ENCODE measurements at regions not wholly inside any gene's neighbourhood (a gene's known extent, or its start where the extent isn't known, plus 50 kb on each side); places are given as distances from the start of the nearest gene placed in this dataset.

GRCh38 chr9:26308328-26308727 lies 584.3 kb downstream of the CAAP1 start:
- DNase-seq: no peak

- no peak for DNase-seq
These were observed 590.9 kb downstream of the CAAP1 start for GRCh38 chr9:26301659-26302058.

- no peak for DNase-seq
These were observed 591.6 kb downstream of the CAAP1 start for GRCh38 chr9:26301046-26301445.

GRCh38 chr9:26296910-26297572 lies 595.6 kb downstream of the CAAP1 start:
- no peak for DNase-seq

- no peak for DNase-seq
These were observed 599.7 kb downstream of the CAAP1 start for GRCh38 chr9:26292943-26293342.

- no peak for DNase-seq
These were observed 593.4 kb upstream of the TUSC1 start for GRCh38 chr9:26271495-26272122.

- DNase-seq: no peak
These were observed 588.0 kb upstream of the TUSC1 start for GRCh38 chr9:26266146-26266793.

GRCh38 chr9:26264709-26265601 lies 586.7 kb upstream of the TUSC1 start:
- DNase-seq: no peak

GRCh38 chr9:26263478-26263877 lies 585.2 kb upstream of the TUSC1 start:
- no peak for DNase-seq

- no peak for DNase-seq
These were observed 584.3 kb upstream of the TUSC1 start for GRCh38 chr9:26262421-26263107.

- no peak for DNase-seq
These were observed 583.5 kb upstream of the TUSC1 start for GRCh38 chr9:26261503-26262330.

GRCh38 chr9:26260238-26260637 lies 582.0 kb upstream of the TUSC1 start:
- DNase-seq: no peak

GRCh38 chr9:26247861-26248260 lies 569.6 kb upstream of the TUSC1 start:
- no peak for DNase-seq

- DNase-seq: no peak
These were observed 566.6 kb upstream of the TUSC1 start for GRCh38 chr9:26244661-26245451.

- no peak for DNase-seq
These were observed 565.5 kb upstream of the TUSC1 start for GRCh38 chr9:26243726-26244125.

GRCh38 chr9:26243029-26243697 lies 564.9 kb upstream of the TUSC1 start:
- no peak for DNase-seq

- DNase-seq: no peak
These were observed 561.8 kb upstream of the TUSC1 start for GRCh38 chr9:26240020-26240419.

- DNase-seq: no peak
These were observed 559.0 kb upstream of the TUSC1 start for GRCh38 chr9:26237256-26237655.

- DNase-seq: no peak
These were observed 556.6 kb upstream of the TUSC1 start for GRCh38 chr9:26234865-26235264.

GRCh38 chr9:26231391-26231790 lies 553.1 kb upstream of the TUSC1 start:
- DNase-seq: no peak

Data from skin of body (tissue), 1 donor.